Activated B cell treated with CpG ODN at 0.5 μM for 24 hours (primary cell): ENCODE measurements at regions not wholly inside any gene's neighbourhood (a gene's known extent, or its start where the extent isn't known, plus 50 kb on each side); places are given as distances from the start of the nearest gene placed in this dataset.
"Not testable (repeated sequence)": the region's sequence is repeated elsewhere in the genome, so short reads cannot be mapped to it uniquely, and the experiment has no call there.

Experiments
- ATAC-seq: fragments of 200-7000 bp; cut with Tn5 transposase; one replicate; pipeline ENCODE4 v1.10.0; 2021; ENCODE audit warnings: low read depth, mild to moderate bottlenecking, moderate library complexity
- CTCF ChIA-PET: fragments of 350-600 bp; sonication (Branson Sonifier 250); formaldehyde crosslinking; loops from one replicate; lab custom pipeline; 2021; ENCODE audit warnings: antibody characterized with exemption; lab: Charles Lee
- POLR2A ChIA-PET: fragments of 350-600 bp; sonication (Branson Sonifier 250); formaldehyde crosslinking; loops from one replicate; lab custom pipeline; 2021; ENCODE audit warnings: antibody characterized with exemption; lab: Charles Lee
- DNase-seq: peaks from one replicate; pipeline ENCODE4 v3.0.0; 2022
- H3K27ac Mint-ChIP-seq: one replicate; pipeline ENCODE4 v1.8.0; 2020; ENCODE audit warnings: mixed read lengths
- H3K27me3 Mint-ChIP-seq: one replicate; pipeline ENCODE4 v1.8.0; 2021; ENCODE audit warnings: mixed read lengths
- H3K36me3 Mint-ChIP-seq: one replicate; pipeline ENCODE4 v1.8.0; 2021; ENCODE audit warnings: low read depth, mixed read lengths
- H3K4me1 Mint-ChIP-seq: one replicate; pipeline ENCODE4 v1.8.0; 2021; ENCODE audit warnings: mixed read lengths
- H3K4me3 Mint-ChIP-seq: one replicate; pipeline ENCODE4 v1.8.0; 2020; ENCODE audit warnings: mild to moderate bottlenecking, mixed read lengths
- H3K9me3 Mint-ChIP-seq: one replicate; pipeline ENCODE4 v1.8.0; 2020; ENCODE audit warnings: mixed read lengths
- intact Hi-C: fragments of 100-400 bp; cut with micrococcal nuclease; formaldehyde crosslinking; loops from one replicate; pipeline ENCODE4 v1.15.1; 2024
- TF ChIP-seq, protein P1 (sequence below): fragments of 200-600 bp; IDR thresholded peaks from one replicate; pipeline ENCODE4 v1.8.0; 2022; ENCODE audit warnings: antibody characterized with exemption, mild to moderate bottlenecking

DNA sequence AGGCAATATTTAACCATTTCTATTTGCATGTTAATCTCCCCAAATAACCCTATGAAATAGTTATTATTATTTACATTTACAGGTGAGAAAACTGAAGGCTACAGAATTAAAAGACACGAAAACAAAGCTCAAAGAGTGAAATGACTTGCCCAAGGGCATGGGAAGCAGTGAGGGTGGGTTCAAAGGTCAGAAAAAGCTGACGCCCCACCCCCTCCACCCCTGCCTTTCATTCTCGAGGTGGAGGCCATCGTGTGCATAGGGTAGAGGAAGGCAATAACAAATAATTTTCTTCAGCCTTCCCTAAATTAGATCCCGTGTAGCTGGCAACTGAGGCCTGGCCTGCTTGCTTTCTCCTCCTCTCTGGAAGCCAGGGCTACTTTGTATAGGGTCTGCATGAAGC is 56.1 kb upstream of the RBFOX2 start:
- H3K4me1 Mint-ChIP-seq = no peaks in the 10 kb centered on the region
- H3K36me3 Mint-ChIP-seq = no peaks in the 10 kb centered on the region
- no peak overlapping the region for H3K4me3 Mint-ChIP-seq
- DNase-seq = no peak
- no peak for ATAC-seq
- TF ChIP-seq, protein P1, sequence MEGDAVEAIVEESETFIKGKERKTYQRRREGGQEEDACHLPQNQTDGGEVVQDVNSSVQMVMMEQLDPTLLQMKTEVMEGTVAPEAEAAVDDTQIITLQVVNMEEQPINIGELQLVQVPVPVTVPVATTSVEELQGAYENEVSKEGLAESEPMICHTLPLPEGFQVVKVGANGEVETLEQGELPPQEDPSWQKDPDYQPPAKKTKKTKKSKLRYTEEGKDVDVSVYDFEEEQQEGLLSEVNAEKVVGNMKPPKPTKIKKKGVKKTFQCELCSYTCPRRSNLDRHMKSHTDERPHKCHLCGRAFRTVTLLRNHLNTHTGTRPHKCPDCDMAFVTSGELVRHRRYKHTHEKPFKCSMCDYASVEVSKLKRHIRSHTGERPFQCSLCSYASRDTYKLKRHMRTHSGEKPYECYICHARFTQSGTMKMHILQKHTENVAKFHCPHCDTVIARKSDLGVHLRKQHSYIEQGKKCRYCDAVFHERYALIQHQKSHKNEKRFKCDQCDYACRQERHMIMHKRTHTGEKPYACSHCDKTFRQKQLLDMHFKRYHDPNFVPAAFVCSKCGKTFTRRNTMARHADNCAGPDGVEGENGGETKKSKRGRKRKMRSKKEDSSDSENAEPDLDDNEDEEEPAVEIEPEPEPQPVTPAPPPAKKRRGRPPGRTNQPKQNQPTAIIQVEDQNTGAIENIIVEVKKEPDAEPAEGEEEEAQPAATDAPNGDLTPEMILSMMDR = no peak
- peaks cover 1% of the 10 kb centered on the region for H3K27me3 Mint-ChIP-seq
- POLR2A ChIA-PET = no interaction called here
- no peak overlapping the region for H3K27ac Mint-ChIP-seq
- CTCF ChIA-PET = interaction anchor here (1.0 kb wide), 1 partner anchor 19 kb away, joined by 5 read pairs; no protein-coding TSS in a partner anchor
- intact Hi-C loops = no loop called here
- no peaks in the 10 kb centered on the region for H3K9me3 Mint-ChIP-seq

DNA sequence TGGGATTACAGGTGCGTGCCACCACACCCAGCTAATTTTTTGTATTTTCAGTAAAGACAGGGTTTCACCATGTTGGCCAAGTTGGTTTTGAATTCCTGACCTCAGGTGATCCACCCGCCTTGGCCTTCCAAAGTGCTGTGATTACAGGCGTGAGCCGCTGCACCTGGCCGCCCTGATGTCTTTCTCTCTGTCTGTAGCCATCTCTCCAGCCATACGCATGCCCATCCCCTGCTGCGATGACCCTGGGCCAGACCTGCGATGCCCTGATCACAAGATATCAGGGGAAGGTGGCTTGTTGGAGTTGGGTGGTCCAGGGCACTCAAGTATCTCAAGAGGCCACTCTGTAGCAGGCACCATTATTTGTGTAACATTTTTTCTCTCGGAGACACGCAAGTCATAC is 54.4 kb upstream of the RBFOX2 start:
- ATAC-seq (no peak), DNase-seq (no peak)
- CTCF ChIA-PET = no interaction called here
- TF ChIP-seq, protein P1 = no peak
- H3K4me1 Mint-ChIP-seq = no peaks in the 10 kb centered on the region
- POLR2A ChIA-PET = no interaction called here
- no peaks in the 10 kb centered on the region for H3K9me3 Mint-ChIP-seq
- H3K27ac Mint-ChIP-seq = no peak overlapping the region
- H3K36me3 Mint-ChIP-seq = no peaks in the 10 kb centered on the region
- intact Hi-C loops = no loop called here
- H3K27me3 Mint-ChIP-seq = no peaks in the 10 kb centered on the region
- H3K4me3 Mint-ChIP-seq = no peak overlapping the region

DNA sequence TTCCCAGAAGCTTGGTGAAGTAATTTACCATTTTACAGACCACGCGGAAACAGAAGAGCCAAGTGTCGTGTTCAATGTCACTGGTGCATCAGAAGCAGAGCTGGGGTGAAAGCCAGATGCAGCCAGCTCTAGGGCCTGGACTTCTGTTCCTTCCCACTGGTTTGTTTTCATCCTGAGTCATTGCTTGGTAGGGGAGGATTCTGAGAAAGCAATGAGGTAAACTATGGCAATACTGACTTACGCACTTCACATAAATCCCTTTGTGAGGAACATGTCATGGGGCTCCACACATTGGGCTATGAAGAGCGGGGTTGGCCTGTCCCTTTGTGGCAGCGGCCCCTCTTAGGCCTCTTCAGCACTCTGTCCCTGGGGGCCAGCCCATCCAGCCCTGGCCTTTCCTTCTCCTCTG is 52.4 kb upstream of the RBFOX2 start:
- TF ChIP-seq, protein P1 = no peak
- Mint-ChIP-seq H3K27me3 (peaks cover 3% of the 10 kb centered on the region), H3K9me3 (no peaks in the 10 kb centered on the region), H3K27ac (no peak overlapping the region), H3K4me3 (no peak overlapping the region), H3K4me1 (no peaks in the 10 kb centered on the region), H3K36me3 (no peaks in the 10 kb centered on the region)
- ATAC-seq (no peak), DNase-seq (no peak)
- ChIA-PET POLR2A (no interaction called here), CTCF (no interaction called here)
- intact Hi-C loops = no loop called here

DNA sequence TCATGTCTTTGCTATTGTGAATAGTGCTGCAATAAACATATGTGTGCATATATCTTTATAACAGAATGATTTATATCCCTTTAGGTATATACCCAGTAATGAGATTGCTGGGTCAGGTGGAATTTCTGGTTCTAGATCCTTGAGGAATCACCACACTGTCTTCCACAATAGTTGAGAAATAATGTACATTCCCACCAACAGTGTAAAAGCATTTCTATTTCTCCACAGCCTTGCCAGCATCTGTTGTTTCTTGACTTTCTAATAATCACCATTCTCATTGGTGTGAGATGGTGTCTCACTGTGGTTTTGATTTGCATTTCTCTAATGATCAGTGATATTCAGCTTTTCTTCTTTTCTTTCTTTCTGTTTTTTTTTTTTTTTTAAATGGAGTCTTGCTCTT is 51.7 kb upstream of the RBFOX2 start:
- H3K4me1 Mint-ChIP-seq, intact Hi-C loops, POLR2A ChIA-PET, CTCF ChIA-PET, DNase-seq, H3K36me3 Mint-ChIP-seq, H3K27ac Mint-ChIP-seq, H3K9me3 Mint-ChIP-seq, H3K4me3 Mint-ChIP-seq, H3K27me3 Mint-ChIP-seq, ATAC-seq: not testable (repeated sequence)

DNA sequence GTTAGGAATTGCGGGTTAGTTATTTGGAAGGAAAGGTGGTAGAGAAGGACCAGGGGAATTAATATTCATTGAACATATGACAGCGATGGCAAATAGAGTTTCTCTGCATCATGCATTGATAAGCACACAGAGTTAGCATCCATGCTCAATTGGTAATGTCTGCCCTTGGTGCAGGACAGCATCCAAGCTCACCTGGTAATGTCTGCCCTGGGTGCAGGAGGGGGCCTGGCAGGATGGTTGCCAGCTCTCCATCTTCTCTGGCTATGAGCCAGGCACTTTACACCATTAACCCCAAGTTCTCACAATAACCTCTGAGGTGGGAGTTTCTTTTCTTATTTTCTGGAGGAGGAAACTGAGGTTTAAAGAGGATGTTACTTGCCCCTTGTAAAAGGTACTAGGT is 50.4 kb upstream of the RBFOX2 start:
- no peak for ATAC-seq
- Mint-ChIP-seq H3K27ac (no peak overlapping the region), H3K4me3 (no peak overlapping the region), H3K27me3 (peaks cover 3% of the 10 kb centered on the region), H3K36me3 (no peaks in the 10 kb centered on the region), H3K9me3 (no peaks in the 10 kb centered on the region), H3K4me1 (no peaks in the 10 kb centered on the region)
- POLR2A ChIA-PET = no interaction called here
- no peak for DNase-seq
- CTCF ChIA-PET = no interaction called here
- TF ChIP-seq, protein P1 = no peak
- intact Hi-C loops = no loop called here
